ENCODE measurements at regions not wholly inside any gene's neighbourhood (a gene's known extent, or its start where the extent isn't known, plus 50 kb on each side); places are given as distances from the start of the nearest gene placed in this dataset.
"Not testable (repeated sequence)": the region's sequence is repeated elsewhere in the genome, so short reads cannot be mapped to it uniquely, and the experiment has no call there.

DNA sequence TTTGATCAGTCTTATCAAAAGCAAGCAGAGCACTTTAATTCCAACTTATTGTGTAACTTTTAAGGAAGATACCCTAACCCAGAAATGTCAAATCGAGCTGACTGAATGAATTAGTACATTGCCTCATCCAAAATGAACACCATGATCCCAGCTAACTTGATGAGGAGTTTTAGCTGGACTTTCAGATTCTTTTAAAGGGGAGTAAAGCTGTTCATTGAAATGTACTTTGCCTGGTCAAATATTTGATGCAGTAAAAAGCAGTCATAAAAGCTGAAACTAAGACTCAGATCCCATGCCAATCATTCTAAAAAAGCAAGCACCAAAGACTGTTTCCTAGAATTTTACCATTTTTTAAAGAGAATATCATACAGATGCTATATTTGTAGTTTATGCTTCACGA, 114.1 kb downstream of the FSCB start:
- TF ChIP-seq, protein P1, sequence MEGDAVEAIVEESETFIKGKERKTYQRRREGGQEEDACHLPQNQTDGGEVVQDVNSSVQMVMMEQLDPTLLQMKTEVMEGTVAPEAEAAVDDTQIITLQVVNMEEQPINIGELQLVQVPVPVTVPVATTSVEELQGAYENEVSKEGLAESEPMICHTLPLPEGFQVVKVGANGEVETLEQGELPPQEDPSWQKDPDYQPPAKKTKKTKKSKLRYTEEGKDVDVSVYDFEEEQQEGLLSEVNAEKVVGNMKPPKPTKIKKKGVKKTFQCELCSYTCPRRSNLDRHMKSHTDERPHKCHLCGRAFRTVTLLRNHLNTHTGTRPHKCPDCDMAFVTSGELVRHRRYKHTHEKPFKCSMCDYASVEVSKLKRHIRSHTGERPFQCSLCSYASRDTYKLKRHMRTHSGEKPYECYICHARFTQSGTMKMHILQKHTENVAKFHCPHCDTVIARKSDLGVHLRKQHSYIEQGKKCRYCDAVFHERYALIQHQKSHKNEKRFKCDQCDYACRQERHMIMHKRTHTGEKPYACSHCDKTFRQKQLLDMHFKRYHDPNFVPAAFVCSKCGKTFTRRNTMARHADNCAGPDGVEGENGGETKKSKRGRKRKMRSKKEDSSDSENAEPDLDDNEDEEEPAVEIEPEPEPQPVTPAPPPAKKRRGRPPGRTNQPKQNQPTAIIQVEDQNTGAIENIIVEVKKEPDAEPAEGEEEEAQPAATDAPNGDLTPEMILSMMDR (IDR thresholded peaks at IDR 0.05; ENCODE audit: low read depth, low read length), result no peak
- DNase-seq (ENCODE audit: low read depth in 2 of 2), result no peak
- H3K4me3 ChIP-seq (replicated peaks in 1 of 2; ENCODE audit: low read depth in 2 of 2, low read length in 2 of 2), result no peak overlapping the region

DNA sequence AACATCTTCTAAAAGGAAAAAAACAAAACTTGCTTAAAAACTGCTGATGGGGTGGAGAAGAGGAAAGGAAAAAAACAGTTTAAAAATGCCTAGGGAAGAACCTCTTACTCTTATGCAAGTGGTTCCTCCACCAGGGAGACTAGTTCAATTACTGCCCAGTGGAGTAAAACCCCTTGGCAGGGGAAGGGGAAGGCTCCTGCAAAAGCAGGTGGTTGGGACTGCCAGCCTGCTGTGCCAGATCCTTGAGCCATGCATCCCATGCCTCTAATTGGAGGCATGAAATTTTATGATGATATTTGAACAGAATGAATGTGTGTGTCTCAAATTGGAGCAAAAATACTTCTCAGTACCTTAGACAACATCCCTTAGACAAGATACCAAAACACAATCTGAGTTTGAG, 118.8 kb downstream of the FSCB start:
- no peak overlapping the region for H3K4me3 ChIP-seq (replicated peaks in 1 of 2; ENCODE audit: low read depth in 2 of 2, low read length in 2 of 2)
- TF ChIP-seq, protein P1 (IDR thresholded peaks at IDR 0.05; ENCODE audit: low read depth, low read length), result no peak
- DNase-seq (ENCODE audit: low read depth in 2 of 2), result no peak

DNA sequence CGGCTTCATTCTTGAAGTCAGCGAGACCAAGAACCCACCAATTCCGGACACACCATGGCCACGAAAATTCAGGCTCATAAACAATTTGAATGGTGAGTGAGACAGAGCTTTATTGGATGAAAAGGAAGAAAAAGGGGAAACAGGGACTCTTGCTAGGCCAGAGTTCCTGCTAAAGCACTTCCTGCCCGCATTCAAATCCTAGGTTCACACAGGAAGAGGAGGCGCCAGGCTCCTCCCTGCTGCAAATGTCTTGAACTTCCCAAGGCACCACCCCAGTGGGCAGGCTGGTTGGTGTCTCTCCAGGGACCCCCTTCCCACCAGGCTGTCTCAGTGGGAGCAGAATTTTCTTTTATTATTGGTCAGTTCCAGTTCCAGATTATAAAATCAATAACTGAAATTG, 121.2 kb downstream of the FSCB start:
- TF ChIP-seq, protein P1 (IDR thresholded peaks at IDR 0.05; ENCODE audit: low read depth, low read length), result no peak
- no peak overlapping the region for H3K4me3 ChIP-seq (replicated peaks in 1 of 2; ENCODE audit: low read depth in 2 of 2, low read length in 2 of 2)

DNA sequence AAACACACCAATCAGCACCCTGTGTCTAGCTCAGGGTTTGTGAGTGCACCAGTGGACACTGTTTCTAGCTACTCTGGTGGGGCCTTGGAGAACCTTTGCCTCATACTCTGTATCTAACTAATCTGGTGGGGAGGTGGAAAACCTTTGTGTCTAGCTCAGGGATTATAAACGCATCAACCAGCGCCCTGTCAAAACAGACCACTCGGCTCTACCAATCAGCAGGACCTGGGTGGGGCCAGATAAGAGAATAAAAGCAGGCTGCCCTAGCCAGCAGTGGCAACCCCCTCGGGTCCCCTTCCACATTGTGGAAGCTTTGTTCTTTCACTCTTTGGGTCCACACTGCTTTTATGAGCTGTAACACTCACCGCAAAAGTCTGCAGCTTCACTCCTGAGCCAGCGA, 121.8 kb downstream of the FSCB start:
- not testable (repeated sequence) for H3K4me3 ChIP-seq (replicated peaks in 1 of 2; ENCODE audit: low read depth in 2 of 2, low read length in 2 of 2); DNase-seq (ENCODE audit: low read depth in 2 of 2)

More for the DNA sequence above, 121.2 kb downstream of the FSCB start:
- DNase-seq (ENCODE audit: low read depth in 2 of 2), result no peak

DNA sequence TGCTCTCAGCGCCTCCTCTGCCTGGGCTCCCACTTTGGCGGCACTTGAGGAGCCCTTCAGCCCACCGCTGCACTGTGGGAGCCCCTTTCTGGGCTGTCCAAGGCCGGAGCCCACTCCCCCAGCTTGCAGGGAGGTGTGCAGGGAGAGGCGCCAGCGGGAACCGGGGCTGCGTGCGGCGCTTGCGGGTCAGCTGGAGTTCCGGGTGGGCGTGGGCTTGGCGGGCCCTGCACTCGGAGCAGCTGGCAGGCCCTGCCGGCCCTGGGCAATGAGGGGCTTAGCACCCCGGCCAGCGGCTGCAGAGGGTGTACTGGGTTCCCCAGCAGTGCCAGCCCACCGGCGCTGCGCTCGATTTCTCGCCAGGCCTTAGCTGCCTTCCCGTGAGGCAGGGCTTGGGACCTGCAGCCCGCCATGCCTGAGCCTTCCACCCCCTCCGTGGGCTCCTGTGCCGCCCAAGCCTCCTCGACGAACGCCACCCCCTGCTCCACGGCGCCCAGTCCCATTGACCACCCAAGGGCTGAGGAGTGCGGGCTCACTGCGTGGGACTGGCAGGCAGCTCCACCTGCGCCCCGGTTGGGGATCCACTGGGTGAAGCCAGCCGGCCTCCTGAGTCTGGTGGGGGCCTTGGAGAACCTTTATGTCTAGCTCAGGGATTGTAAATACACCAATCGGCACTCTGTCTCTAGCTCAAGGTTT, 122.3 kb downstream of the FSCB start:
- not testable (repeated sequence) for H3K4me3 ChIP-seq (replicated peaks in 1 of 2; ENCODE audit: low read depth in 2 of 2, low read length in 2 of 2); DNase-seq (ENCODE audit: low read depth in 2 of 2)

DNA sequence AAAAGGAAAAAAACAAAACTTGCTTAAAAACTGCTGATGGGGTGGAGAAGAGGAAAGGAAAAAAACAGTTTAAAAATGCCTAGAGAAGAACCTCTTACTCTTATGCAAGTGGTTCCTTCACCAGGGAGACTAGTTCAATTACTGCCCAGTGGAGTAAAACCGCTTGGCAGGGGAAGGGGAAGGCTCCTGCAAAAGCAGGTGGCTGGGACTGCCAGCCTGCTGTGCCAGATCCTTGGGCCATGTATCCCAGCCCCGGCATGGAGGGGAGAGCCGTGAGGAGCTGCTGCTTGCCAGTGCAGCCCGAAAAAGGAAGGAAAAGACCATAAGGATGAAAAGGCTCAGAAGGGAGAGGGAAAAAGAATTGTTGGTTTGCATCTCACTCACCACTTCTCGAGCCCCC, 123.0 kb downstream of the FSCB start:
- DNase-seq (ENCODE audit: low read depth in 2 of 2), result no peak
- TF ChIP-seq, protein P1 (IDR thresholded peaks at IDR 0.05; ENCODE audit: low read depth, low read length), result no peak
- no peak overlapping the region for H3K4me3 ChIP-seq (replicated peaks in 1 of 2; ENCODE audit: low read depth in 2 of 2, low read length in 2 of 2)

DNA sequence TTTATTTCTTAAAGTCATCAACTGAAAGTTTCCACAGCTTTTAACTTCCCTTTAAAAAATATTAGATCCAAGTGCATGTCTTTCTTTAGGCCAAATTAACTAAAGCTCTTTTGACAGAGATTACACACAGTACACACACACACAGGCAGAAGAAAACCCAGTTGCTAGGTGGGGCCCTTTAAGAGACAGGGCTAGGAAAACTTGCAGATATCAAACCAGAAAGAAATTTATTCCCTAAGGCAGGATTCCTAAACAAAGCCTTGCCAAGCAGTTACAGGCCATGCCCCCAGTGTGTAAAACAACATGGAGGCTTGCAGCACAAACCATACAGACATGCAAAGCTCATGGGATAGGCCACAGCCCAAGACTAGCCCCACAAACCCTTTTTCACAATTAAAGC, 123.4 kb downstream of the FSCB start:
- no peak for DNase-seq (ENCODE audit: low read depth in 2 of 2)
- TF ChIP-seq, protein P1 (IDR thresholded peaks at IDR 0.05; ENCODE audit: low read depth, low read length), result no peak
- no peak overlapping the region for H3K4me3 ChIP-seq (replicated peaks in 1 of 2; ENCODE audit: low read depth in 2 of 2, low read length in 2 of 2)

DNA sequence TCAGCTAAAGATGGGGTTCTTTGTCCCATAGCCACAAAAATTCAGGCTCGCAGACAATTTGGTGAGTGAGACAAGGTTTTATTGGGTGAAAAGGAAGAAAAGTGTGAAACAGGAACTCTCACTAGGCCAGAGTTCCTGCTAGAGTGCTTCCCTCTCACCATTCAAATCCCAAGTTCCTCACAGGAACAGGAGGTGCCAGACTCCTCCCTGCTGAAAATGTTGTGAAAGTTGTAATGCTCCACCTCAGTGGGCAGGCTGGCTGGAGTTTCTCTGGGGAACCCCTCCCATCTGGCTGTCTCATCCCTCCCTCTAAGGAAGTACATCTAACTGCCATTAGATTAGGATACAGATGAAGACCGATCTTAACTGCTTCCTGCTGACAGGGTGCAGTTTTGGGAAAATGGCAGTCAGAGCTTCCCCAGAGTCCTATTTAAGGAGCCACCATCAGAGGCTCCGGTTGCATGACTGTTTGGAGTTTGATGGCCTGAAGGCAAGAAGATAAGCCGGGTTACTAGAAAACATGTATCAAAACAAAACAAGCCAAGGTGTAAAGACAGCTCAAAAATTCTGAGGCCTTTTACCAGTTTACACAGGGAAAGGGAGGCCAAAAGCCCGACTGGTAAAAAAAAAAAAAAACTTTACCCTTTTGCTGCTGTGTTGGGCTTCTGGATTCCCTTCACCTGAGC, 127.6 kb downstream of the FSCB start:
- H3K4me3 ChIP-seq (replicated peaks in 1 of 2; ENCODE audit: low read depth in 2 of 2, low read length in 2 of 2), result no peak overlapping the region
- DNase-seq (ENCODE audit: low read depth in 2 of 2), result peak in 1 of 2 donors; percentile 25
- TF ChIP-seq, protein P1 (IDR thresholded peaks at IDR 0.05; ENCODE audit: low read depth, low read length), result no peak
